GM21528 (cell line): ENCODE measurements at regions not wholly inside any gene's neighbourhood (a gene's known extent, or its start where the extent isn't known, plus 50 kb on each side); places are given as distances from the start of the nearest gene placed in this dataset.

Source experiments
- ATAC-seq: cut with Tn5 transposase; IDR thresholded peaks from one replicate; pipeline ENCODE4 v1.9.1; 2021; ENCODE audit warnings: mild to moderate bottlenecking, moderate library complexity; ENCODE audit not compliant: unreplicated experiment, low FRiP score

DNA sequence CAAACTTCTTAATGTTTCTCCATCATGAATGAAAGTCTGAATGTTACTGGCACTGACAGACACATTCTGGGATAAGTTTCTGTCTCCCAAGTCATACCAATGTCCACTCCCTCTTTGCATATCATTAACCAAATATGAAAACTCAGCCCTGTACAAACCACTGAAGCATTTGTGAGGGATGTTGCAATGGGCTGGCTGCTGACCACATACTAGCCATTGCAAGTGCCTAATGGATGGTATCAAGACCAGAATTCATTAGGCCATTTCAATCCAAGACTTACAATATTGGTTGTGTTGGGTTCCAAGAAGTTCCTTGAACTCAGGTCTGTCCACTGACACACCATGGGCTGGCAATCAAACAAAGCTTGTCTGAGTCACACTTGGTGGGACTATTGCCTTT lies 73.8 kb downstream of the CBLN2 start:
- no peak for ATAC-seq

DNA sequence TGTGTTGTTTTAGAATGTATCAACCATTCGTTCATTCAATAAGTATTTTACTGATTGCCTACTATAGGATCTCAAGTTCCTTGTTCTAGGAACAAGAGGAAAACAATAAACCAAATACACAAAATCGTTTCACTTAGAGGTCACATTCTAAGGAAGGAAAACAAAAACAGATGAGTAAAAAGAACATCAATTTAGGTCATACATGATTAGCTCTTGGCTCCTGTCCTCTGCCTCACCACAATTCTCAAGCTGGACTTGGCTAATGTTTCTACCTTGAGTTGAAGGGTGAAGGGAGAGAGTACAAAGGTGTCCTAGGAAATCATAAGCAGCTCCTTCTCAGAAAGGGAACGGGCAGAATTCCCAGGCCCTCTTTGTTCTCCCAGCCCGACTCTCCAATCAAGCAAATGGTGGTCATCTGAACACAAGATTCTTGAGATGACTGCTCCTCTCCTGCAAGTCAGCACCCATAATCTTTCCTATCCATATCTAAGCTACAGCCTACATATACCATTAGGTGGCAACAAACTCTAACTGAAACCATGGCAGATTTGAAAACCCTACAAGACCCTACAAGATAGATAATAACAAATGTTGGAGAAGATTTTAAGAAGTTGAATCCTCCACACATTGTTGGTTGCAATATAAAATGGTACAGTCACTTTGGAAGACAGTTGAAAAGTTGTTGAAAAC lies 76.0 kb downstream of the CBLN2 start:
- ATAC-seq = no peak

DNA sequence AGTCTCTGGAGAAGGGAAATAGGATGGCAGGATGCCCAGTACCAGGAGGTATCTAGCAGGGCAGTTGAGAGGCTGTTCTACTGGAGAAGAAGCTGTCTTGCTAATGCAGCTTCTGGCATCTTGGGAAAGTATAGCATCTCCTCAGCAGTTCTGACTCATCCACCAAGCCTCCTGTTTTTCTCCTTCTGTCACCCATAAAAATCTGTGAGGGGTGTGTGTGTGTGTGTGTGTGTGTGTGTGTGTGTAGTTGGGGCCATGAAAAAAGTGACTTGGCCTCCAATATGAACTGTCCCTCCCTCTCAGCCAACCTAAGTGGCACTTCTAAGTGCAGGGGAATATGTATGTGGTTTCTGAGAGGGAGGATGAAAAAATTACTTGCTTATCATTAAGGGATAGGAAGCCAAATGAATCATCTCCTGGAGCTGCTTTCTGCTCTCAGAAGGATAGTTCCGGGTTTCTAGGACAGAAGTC lies 83.9 kb downstream of the CBLN2 start:
- ATAC-seq = no peak

DNA sequence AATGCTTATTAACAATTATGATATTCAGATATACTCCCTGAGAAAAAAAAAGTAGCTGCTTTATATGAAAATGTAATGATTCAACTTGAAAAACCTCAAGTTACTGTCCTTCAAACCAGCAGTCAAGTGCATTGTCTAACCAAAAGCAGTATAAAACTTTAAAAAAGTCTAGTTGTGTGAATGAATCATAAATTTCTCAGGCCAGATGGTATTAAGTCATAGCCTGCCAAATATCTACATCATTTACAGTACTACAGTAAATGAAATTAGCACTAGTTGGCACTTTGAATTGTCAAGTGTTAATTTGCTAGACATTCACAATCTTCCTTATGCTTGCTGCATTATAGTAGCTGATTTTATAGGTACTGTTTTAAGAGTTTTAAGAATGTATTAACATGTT lies 85.9 kb downstream of the CBLN2 start:
- ATAC-seq = no peak

DNA sequence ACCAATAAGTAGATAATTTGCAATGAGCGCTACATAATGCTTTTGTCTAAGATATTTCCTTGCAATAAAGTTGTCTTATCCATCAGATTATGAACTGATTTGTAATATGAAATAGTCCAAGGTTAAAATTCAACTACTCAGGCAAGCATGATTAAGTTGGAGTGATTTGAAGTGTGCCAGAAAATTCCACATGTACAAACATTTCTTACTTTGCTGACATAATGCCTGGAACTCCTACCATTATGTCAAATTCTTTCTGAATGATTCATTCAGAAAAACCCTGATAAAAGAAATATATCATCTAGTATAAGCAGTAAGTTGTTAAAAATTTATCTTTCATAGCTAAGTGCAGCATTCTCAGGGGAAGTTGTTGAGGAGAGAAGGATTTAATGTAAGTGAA lies 87.3 kb downstream of the CBLN2 start:
- no peak for ATAC-seq

DNA sequence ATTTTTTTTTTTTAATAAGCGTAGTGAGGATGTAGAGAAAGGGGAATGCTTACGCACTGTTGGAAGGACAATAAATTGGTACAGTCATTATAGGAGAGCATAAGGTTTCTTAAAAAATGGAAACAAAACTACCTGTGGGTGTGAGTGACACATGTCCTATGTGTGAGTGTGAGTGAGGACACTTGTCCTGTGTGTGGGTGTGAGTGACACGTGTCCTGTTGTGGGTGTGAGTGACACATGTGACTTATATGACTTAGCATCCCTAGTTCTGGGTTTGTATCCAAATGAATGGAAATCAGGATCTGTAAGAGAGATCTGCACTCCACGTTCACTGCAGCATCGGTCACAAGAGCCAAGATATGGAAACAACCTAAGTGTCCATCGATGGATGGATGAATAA lies 91.8 kb downstream of the CBLN2 start:
- no peak for ATAC-seq

DNA sequence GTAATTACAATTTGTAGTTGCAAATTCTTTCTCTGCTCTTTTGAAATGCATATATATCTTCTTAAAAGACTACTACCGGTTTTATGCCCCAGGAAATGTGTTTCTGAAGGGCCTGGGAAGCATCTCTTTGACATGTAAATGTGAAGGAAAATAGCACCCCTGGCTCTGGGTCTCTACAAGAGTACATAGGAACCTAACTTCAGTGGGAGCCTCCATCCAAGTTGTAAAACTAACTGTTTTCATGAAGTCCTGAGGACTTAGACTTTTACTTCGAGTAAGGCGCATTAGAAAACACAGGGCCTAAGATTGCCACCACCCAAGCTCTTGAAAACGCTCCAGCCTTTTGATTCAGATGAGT lies 99.4 kb downstream of the CBLN2 start:
- no peak for ATAC-seq

DNA sequence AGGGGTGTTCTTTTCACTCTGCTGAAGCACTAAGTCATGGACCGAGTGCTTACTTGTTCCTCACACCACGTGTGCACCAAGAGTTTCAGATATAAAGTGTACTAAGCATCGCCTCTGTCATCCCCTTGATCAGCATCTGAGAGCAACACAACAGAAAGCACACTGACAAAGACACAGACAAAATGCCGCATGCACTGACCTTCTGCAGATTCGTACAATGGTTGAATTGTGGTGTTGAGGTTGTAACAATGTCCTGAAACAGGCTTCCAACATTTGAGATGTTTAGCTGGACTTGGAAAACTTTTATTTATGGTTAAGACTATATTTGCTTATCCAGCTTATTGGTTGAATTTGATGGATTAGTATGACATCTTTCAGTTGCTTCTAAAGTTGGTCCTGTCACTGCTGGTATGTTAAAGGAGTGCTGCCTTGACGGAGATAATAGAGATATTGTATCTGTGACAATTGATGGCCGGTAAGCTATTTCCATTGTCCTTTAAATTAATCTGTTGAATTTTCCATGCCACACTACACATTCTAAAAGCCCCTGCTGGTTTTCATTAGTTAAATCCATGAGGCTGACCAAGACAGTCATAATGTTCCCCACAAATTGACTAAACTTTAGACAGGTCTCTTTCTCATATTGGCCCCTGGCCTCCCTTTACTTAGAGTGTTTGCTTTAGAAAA lies 99.9 kb downstream of the CBLN2 start:
- no peak for ATAC-seq

DNA sequence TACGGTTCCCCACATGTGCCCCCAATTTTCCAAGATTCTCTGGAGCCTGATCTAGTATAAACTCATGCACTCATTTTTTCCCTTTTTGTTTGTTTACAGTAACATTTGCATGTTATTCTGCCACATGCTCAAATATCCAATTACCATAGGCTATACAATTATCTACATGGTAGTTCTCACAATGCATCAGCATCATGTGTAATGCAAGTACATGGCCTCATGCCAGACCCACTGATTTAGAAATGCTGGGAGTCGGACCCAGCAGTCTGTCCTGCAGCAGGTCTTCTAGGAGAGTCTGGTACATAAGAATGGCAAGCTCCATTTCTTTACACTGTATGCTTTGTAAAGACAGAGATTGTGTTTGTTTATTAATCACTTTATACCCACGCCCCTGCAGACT lies 107.7 kb downstream of the CBLN2 start:
- no peak for ATAC-seq

DNA sequence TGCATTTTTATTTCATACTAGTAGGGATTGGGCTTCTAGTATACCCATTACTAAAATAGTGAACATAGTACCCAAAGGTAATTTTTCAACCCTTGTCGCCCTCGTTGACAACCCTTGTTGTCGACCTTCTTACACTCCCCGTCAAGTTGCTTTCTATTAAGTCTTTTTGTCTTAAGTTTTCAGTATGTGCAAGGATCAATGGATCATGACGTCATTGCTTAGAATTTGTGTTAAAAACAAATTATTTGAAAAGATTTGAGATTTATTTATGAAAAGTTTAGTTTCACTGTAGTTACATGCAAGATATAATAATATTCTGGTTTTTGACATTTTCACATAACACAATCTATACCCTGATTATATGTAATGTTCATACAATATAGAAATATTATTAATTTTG lies 110.4 kb downstream of the CBLN2 start:
- no peak for ATAC-seq

DNA sequence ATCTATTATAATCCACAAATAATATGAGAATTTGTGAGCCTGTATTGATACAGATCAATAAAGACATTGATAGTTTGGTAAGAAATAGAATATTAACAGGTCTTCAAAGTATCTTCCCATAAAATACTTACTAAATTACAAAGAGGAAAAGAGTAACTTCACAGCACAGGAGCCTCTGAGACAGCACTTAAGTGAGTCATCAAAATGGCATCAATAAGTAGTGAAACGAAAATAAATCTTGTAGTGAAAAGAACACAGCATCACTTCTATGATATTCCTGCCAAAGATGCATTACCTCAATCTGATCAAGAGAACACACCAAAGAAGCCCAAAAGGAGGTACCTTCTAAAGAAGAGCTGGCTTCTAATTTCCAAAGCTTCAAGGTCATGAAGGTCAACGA lies 116.4 kb downstream of the CBLN2 start:
- no peak for ATAC-seq

DNA sequence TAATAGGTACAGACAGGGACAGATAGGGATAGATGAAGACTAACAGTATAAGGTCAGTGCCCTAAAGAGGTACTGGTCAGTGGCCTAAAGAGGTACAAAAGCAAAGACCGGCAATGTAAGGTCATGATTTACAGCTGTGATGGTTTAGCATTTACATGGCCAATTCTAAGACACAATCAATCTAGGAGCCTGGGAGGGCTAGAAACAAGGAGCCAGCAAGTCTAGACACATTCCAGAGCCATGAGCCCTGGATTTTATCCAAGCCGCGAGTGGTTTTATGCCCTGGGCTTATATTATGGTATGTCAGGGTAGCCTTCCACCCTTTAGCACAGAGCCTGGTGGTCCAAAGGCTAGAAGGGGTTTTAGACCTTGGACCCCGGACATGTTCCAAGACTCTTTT lies 124.2 kb downstream of the CBLN2 start:
- no peak for ATAC-seq

DNA sequence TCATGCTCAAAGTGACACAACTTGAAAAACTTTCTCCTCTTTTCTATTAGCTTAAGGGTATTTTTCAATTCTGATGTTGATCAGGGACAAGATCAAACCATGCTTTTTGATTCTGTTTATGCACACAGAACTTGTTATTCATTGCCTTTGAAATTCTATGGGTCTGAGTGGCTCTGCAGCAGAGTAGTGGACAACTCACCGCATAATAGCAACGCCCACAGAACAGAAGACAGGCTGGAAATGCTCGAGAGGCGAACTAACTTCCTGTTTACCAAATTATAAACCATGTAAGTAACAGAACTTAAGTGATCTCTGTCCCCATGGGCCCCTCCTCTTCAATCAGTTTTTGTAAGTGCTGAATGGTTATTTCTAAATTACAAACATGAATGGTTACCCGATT lies 131.2 kb downstream of the CBLN2 start:
- ATAC-seq = no peak

DNA sequence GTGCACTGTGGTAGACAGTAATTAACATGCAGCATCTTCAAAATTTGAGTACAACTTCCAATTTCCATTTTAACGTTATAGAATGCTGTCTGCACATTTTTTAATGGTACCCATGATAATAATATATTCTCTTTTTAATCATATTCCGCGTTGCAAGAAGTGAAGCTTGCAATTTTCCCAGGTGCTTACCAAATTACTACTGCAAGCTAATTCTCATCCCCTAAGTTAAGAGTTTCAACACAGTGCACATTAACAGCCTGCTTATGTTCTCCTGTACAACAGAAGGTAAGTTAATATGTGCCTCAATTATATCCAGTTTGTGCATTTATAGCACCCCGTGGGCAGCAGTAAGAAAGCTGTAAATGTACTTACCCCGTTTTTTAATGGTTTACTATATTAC lies 132.9 kb downstream of the CBLN2 start:
- no peak for ATAC-seq

DNA sequence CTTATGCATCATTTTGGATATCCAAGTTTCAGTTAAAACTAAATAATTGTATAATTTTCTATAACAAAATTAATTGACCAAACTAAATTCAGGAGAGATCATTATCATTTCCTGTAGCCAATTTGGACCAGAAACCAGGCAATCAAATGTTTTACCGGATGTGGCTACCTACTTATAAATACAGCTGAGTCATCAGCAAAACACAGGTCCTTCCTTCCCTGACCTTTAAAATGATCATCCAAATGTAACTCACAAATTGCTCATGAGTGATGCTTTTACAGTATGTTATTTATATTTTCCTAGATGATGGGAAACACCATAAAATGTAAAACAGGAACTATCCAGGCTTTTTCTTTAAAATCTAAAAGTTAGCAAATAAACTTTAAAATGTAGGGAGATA lies 133.7 kb downstream of the CBLN2 start:
- no peak for ATAC-seq

DNA sequence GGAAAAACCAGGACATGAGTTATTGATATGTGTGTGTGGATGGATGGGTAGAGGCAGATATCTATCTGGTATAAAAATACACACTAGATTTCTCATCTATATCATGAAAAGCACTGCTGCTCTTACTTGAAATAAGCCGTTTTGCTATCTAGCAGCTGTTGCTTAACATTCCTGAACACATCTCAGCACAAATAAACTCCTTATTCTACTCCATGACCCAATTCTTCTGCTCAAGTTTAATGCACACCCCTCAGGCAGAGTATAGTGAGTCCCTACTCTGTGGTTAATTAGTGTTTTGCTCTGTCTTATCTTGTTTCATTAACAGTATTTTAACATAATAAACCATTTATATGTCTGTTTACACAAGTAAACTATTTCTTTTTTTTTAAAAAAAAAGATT lies 134.2 kb downstream of the CBLN2 start:
- no peak for ATAC-seq

DNA sequence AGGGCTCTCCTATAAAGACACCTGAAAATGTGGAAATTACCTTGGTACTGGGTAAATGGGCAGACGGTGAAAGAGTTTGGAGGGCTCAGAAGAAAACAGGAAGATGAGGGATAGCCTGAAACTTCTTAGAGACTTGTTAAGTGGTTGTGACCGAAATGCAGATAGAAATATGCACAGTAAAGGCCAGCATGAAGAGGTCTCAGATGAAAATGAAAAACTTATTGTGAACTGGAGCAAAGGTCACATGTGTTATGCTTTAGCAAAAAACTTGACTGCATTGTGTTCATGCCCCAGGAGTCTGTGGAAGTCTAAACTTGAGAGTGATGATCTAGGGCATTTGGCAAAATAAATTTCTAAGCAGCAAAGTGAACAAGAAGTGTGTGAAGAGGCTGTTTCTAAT lies 137.1 kb downstream of the CBLN2 start:
- ATAC-seq = no peak

DNA sequence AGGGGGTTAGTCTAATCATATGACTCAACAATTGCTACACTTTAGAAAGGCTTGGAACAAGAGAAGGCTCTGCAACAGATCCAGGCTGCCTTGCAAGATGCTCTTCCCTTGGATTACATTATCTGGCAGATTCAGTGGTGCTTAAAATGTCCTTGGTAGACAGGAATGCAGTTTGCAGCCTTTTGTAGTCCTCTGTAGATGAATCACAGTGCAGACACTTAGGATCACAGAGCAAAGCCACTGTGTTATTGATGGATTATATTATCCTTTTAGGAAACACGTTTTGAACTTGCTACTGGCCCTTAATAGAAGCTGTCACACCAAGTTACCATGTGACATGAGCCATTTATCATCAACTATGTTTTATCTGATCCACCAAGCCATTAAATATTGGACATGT lies 152.2 kb downstream of the CBLN2 start:
- ATAC-seq = no peak

DNA sequence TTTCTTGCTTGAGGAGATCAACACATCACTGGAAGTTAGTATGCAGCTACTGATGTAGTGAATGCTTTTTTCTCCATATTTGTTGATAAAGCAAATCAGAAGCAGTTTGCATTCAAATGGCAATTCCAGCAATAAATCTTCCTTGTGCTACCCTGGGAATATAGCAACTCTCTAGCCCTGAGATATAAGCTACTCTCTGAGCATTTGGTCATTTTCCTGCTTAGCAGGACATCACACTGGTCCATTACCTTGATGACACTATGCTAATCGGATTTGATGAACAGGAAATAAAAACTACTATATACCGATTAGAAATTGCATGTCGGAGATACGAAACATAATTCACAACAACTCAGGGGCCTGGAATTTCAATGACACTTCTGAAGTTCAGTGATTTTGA lies 152.7 kb downstream of the CBLN2 start:
- no peak for ATAC-seq

DNA sequence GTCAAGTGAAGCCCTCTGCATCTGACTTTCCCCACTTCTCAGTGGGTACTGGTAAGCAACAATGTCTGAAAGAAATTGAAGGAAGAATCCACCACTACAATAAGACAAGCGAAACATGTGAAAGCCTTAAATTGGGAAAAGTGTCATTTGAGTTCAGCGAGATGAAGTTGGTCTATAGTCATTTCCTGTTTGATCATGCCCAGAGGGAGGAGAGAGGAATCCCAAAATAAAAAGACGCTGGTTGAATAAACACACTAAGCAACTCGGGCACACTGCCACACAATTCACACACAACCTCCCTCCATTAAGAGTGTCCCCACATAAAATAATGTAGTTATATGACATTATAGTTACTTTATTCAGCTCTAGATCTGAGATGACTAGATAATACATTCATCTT lies 166.1 kb downstream of the CBLN2 start:
- no peak for ATAC-seq

DNA sequence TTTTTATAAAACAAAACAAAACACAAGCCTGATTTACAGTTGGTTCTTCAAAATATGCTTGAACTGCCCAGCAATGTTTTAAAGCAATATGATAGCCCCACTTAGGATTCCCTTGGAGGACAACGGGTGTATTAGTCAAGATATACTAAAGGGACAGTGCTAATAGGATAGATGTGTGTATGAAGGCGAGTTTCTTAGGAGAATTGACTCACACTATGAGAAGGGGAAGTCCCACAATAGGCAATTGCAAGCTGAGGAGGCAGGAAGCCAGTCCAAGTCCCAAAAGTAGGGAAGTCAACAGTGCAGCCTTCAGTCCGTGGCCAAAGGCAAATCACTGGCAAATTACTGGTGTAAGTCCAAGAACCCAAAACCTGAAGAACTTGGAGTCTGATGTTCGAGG lies 167.9 kb downstream of the CBLN2 start:
- ATAC-seq = no peak

DNA sequence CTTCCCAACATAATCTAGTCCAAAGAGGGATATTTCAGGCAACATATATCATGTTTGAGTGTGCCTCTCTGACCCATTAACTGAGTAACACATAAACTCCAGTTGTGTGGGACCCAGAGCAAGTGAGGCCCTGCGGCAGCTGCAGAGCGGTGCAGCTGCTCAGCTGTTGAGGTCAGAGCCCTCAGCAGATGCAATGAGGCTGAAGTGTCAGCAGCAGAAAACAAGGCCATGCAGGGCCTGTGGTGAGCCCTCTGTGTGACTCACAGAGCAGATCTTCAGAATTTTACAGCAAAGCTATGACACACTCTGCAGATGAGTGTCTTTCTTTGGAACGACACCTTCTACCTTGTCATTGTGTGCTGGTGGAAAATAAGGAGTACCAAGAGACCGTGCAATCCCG lies 168.5 kb downstream of the CBLN2 start:
- no peak for ATAC-seq

DNA sequence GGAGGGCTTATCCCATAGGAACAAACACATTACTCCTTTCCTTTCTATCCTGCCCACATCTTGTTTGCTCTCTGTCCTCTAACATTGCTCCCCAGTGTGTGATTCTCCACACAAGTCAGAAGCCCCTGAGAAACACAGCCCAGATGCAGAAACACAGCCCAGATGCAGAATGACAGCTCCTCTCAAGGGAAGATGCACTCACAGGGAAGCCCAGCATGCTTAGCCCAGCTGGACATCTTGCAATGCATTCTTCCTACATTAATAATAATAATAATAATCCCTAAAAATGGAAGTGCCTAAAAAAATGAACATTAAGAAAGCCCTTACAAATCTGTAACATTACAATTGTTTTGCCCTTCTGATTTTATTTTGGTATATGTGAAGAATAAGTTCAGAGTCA lies 172.1 kb downstream of the CBLN2 start:
- ATAC-seq = no peak
